Hepatocyte (in vitro differentiated cells): ENCODE measurements at regions not wholly inside any gene's neighbourhood (a gene's known extent, or its start where the extent isn't known, plus 50 kb on each side); places are given as distances from the start of the nearest gene placed in this dataset.

Experiments
- CTCF ChIP-seq: fragments of 200-600 bp; sonication (generic); IDR thresholded peaks from 2 replicates; pipeline ENCODE4 v1.5.1; 2016; ENCODE audit warnings: antibody characterized with exemption, mild to moderate bottlenecking; ENCODE audit not compliant: poor library complexity
- EZH2 ChIP-seq: fragments of 200-600 bp; sonication (generic); IDR thresholded peaks from 2 replicates; pipeline ENCODE4 v1.6.1; 2016; ENCODE audit warnings: antibody characterized with exemption, mild to moderate bottlenecking, borderline replicate concordance

DNA sequence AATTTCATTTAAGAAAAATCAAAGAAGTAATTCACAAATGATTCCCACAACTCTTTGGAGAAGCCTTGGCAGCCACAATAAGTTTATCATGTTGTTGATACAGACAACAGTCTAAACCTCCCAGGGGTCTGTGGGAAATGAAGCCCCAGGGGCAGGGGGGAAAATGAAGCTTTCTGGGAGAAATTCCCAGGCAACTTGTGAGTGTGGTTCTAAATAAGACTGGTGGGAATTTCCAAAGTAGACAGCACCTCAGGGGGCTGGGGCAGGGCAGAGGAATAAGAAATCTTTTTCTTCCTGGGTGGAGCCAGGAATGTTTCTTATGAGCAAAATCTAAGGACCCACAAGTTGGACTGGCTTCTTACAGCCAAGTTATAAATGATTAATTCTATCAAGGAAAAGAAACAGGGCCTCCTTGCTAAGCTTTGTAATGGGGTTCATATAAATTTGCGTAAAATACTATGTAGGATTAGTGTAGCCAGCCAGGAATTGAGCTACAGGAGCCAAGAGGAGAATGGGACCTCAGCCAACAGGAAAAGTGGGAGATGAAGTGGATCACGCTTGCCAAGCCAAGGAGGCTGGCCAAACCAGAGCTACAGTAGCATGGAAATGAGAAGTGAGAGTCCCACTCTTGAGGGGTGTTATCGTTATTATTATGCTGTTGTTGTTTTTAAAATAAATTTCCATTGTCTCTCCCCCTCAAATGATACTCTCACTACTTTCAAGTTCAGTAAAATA, 182.9 kb upstream of the FAR2 start:
- no peak for TF ChIP-seq CTCF
- no peak for TF ChIP-seq EZH2
